ENCODE measurements at regions not wholly inside any gene's neighbourhood (a gene's known extent, or its start where the extent isn't known, plus 50 kb on each side); places are given as distances from the start of the nearest gene placed in this dataset.

- Mint-ChIP-seq H3K27ac (no peak overlapping the region), H3K27me3 (ENCODE audit: insufficient read depth) (no peaks in the 10 kb centered on the region), H3K36me3 (ENCODE audit: low read depth) (no peaks in the 10 kb centered on the region), H3K9me3 (peaks cover 56% of the 10 kb centered on the region), H3K4me3 (no peak overlapping the region), H3K4me1 (ENCODE audit: low read depth) (no peaks in the 10 kb centered on the region)
- DNase-seq, result no peak
- TF ChIP-seq, protein P1, sequence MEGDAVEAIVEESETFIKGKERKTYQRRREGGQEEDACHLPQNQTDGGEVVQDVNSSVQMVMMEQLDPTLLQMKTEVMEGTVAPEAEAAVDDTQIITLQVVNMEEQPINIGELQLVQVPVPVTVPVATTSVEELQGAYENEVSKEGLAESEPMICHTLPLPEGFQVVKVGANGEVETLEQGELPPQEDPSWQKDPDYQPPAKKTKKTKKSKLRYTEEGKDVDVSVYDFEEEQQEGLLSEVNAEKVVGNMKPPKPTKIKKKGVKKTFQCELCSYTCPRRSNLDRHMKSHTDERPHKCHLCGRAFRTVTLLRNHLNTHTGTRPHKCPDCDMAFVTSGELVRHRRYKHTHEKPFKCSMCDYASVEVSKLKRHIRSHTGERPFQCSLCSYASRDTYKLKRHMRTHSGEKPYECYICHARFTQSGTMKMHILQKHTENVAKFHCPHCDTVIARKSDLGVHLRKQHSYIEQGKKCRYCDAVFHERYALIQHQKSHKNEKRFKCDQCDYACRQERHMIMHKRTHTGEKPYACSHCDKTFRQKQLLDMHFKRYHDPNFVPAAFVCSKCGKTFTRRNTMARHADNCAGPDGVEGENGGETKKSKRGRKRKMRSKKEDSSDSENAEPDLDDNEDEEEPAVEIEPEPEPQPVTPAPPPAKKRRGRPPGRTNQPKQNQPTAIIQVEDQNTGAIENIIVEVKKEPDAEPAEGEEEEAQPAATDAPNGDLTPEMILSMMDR (IDR thresholded peaks at IDR 0.05), result no peak
Measured at GRCh38 chr14:43640718-43641267, 866.3 kb downstream of the FSCB start.

DNA sequence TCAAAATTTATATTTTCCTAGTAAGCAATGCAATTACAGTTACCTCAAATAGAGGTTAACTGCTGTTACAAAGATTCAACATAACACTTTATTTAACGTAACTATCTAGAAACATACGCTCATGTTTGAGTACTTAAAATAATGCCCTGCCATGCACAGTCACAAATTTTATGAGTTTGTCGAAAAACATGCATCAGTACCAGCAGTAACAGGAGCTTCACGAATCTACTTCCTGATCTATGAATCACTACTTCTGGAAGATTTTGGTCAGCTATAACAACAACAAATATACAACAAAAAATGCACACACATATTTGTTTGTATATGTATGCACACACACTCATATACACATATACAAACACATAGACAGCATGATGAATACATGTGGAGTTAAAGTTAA, 881.8 kb downstream of the FSCB start:
- no peaks in the 10 kb centered on the region for H3K4me1 Mint-ChIP-seq (ENCODE audit: low read depth)
- peaks cover 5% of the 10 kb centered on the region; the same call in 1 of the 2 replicates for H3K36me3 Mint-ChIP-seq (ENCODE audit: low read depth)
- H3K27ac Mint-ChIP-seq, result no peak overlapping the region
- peaks cover 29% of the 10 kb centered on the region for H3K9me3 Mint-ChIP-seq
- no peak for DNase-seq
- H3K27me3 Mint-ChIP-seq (ENCODE audit: insufficient read depth), result peaks cover 2% of the 10 kb centered on the region; the same call in 1 of the 2 replicates
- TF ChIP-seq, protein P1 (IDR thresholded peaks at IDR 0.05), result no peak
- no peak overlapping the region for H3K4me3 Mint-ChIP-seq

DNA sequence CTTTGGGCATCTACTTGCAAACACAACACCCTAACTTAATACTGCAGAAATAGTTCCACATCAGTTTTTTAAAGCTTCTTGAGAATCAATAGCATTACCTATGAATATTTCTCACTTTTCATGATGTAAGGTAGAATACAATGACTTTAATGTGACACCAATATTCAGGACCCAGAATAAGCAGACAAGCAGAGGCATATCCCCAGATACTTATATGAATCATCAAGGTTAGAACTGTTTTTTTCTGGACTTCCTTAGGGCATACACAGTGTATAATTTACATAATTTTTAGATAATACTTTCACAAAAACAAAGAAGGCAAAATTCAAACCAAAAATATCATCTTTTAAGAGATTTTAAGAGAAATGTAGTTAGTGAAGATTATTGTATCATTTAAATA, 885.8 kb downstream of the FSCB start:
- Mint-ChIP-seq H3K4me1 (ENCODE audit: low read depth) (no peaks in the 10 kb centered on the region), H3K27me3 (ENCODE audit: insufficient read depth) (peaks cover 2% of the 10 kb centered on the region; the same call in 1 of the 2 replicates), H3K4me3 (no peak overlapping the region), H3K9me3 (peaks cover 34% of the 10 kb centered on the region), H3K36me3 (ENCODE audit: low read depth) (no peaks in the 10 kb centered on the region), H3K27ac (no peak overlapping the region)
- TF ChIP-seq, protein P1 (IDR thresholded peaks at IDR 0.05), result no peak
- no peak for DNase-seq

DNA sequence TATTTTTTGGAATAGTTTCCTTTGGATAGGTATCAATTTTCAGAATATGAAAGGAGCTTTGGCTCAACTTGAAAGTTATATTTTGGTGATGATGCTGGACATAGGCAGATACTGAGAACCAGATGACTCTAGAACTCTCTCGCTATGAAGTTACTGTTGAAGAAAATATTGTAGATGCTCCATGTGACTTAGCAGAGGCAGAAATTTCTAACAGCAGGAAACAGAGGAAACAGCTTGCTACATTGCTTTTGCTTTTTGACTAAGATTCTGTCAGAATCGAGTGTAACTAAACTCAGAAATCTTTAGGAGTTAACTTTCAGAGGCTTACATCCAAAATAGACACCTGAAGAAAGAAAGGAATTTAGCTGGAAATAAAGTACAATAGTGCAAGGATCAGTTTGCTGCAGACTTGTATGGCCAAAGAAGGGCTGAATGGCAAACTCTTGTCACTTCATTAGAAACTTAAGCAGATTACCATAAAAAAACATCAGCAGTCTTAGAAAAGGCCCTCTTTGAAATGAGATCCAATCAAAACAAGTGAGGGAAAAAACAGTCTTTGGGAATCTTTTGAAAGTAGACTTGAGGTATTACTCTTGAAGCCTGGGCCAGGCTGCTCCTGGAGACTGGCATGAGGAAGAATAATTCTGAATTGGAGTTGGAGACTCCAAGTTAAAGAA, 911.8 kb downstream of the FSCB start:
- Mint-ChIP-seq H3K9me3 (peaks cover 45% of the 10 kb centered on the region), H3K4me1 (ENCODE audit: low read depth) (no peaks in the 10 kb centered on the region), H3K27me3 (ENCODE audit: insufficient read depth) (no peaks in the 10 kb centered on the region), H3K4me3 (no peak overlapping the region), H3K36me3 (ENCODE audit: low read depth) (peaks cover 5% of the 10 kb centered on the region; the same call in 1 of the 2 replicates), H3K27ac (no peak overlapping the region)
- no peak for DNase-seq
- TF ChIP-seq, protein P1 (IDR thresholded peaks at IDR 0.05), result no peak

GRCh38 chr14:43591776-43592175, 915.3 kb downstream of the FSCB start:
- no peaks in the 10 kb centered on the region for H3K4me1 Mint-ChIP-seq (ENCODE audit: low read depth)
- no peak overlapping the region for H3K4me3 Mint-ChIP-seq
- no peaks in the 10 kb centered on the region for H3K36me3 Mint-ChIP-seq (ENCODE audit: low read depth)
- DNase-seq, result no peak
- H3K9me3 Mint-ChIP-seq, result peaks cover 45% of the 10 kb centered on the region
- H3K27ac Mint-ChIP-seq, result no peak overlapping the region
- H3K27me3 Mint-ChIP-seq (ENCODE audit: insufficient read depth), result no peaks in the 10 kb centered on the region
- TF ChIP-seq, protein P1 (IDR thresholded peaks at IDR 0.05), result no peak

All from HFFc6 (cell line).